ENCODE measurements at regions not wholly inside any gene's neighbourhood (a gene's known extent, or its start where the extent isn't known, plus 50 kb on each side); places are given as distances from the start of the nearest gene placed in this dataset.

DNA sequence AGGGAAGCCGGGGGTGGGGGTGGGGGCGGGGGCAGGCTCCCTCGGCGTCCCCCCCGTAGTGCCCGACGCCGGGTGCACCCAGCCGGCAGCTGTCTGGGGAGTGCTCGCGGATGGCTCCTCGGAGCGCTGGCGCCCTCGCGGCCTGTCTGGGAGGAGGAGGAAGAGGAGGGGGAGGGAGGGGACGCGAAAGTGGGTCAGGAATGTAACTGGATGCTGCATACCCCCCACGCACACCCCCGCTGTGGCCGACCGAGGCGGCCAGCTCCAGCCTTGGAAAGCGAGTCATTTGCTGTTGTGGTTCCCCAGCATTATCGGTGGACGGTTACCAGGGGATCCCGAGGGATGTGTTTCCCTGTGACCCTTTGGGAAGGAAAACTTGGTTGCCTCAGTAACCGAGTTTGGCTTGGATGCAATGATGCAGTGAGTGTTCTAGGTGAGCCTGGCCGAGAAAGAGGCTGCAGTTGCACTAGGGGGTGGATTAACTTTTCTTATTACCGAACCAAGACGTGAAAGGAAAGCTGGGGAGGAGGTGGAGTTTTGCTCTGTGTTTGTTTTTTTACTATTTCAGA is 55.2 kb upstream of the RREB1 start:
- TF ChIP-seq CTCF (IDR thresholded peaks at IDR 0.05), result no peak
- peak in 2 of 3 donors; percentile 2 to 39 for TF ChIP-seq POLR2AphosphoS5 (IDR thresholded peaks at IDR 0.05)
- no peak for TF ChIP-seq POLR2A (IDR thresholded peaks at IDR 0.05)

Measured in stomach (tissue), 4 donors.